ENCODE measurements at regions not wholly inside any gene's neighbourhood (a gene's known extent, or its start where the extent isn't known, plus 50 kb on each side); places are given as distances from the start of the nearest gene placed in this dataset.

DNA sequence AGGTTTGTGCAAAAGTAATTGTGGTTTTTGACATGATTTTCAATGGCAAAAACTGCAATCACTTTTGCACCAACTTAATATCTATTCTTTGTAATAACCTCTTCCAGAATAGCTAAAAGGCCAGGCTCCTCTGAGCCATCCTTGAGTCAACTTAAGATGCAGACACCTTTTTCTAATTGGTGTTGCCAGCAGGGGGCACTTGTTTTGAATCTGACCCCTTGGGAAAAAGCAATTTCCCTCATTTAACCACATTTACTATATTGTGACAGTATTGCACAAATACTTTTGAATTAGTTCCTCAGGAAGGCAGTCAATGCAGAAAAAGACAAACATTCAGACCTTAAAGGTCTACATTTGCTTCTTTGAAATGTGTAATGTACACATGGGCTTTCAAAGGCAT is 78.6 kb upstream of the GALNT5 start:
- no peak for TF ChIP-seq CREB1 (IDR thresholded peaks at IDR 0.05; ENCODE audit: low read depth)
- TF ChIP-seq, protein P1, sequence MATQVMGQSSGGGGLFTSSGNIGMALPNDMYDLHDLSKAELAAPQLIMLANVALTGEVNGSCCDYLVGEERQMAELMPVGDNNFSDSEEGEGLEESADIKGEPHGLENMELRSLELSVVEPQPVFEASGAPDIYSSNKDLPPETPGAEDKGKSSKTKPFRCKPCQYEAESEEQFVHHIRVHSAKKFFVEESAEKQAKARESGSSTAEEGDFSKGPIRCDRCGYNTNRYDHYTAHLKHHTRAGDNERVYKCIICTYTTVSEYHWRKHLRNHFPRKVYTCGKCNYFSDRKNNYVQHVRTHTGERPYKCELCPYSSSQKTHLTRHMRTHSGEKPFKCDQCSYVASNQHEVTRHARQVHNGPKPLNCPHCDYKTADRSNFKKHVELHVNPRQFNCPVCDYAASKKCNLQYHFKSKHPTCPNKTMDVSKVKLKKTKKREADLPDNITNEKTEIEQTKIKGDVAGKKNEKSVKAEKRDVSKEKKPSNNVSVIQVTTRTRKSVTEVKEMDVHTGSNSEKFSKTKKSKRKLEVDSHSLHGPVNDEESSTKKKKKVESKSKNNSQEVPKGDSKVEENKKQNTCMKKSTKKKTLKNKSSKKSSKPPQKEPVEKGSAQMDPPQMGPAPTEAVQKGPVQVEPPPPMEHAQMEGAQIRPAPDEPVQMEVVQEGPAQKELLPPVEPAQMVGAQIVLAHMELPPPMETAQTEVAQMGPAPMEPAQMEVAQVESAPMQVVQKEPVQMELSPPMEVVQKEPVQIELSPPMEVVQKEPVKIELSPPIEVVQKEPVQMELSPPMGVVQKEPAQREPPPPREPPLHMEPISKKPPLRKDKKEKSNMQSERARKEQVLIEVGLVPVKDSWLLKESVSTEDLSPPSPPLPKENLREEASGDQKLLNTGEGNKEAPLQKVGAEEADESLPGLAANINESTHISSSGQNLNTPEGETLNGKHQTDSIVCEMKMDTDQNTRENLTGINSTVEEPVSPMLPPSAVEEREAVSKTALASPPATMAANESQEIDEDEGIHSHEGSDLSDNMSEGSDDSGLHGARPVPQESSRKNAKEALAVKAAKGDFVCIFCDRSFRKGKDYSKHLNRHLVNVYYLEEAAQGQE (IDR thresholded peaks at IDR 0.05; ENCODE audit: low read depth) = no peak
